Mesodermal cell (in vitro differentiated cells): ENCODE measurements at regions not wholly inside any gene's neighbourhood (a gene's known extent, or its start where the extent isn't known, plus 50 kb on each side); places are given as distances from the start of the nearest gene placed in this dataset.

ENCODE experiments used
- H3K27ac ChIP-seq: 2 replicates; pipeline ENCODE4 v1.7.0; 2013; ENCODE audit warnings: mild to moderate bottlenecking, low read depth, low read length, moderate library complexity; ENCODE audit not compliant: severe bottlenecking
- H3K36me3 ChIP-seq: 2 replicates; pipeline ENCODE4 v1.7.1; 2013; ENCODE audit warnings: mild to moderate bottlenecking, low read length, moderate library complexity; ENCODE audit not compliant: control insufficient read depth, insufficient read depth
- H3K4me1 ChIP-seq: one replicate; pipeline ENCODE4 v1.7.1; 2013; ENCODE audit warnings: mild to moderate bottlenecking, low read length; ENCODE audit not compliant: insufficient read depth, control insufficient read depth, poor library complexity, severe bottlenecking
- H3K4me3 ChIP-seq: 2 replicates; pipeline ENCODE4 v1.7.0; 2013; ENCODE audit warnings: low read length, control low read depth, mild to moderate bottlenecking; ENCODE audit not compliant: insufficient read depth, poor library complexity, severe bottlenecking; ENCODE audit errors: extremely low read depth
- H3K9me3 ChIP-seq: 2 replicates; pipeline ENCODE4 v1.7.1; 2013; ENCODE audit warnings: mild to moderate bottlenecking, low read length, moderate library complexity; ENCODE audit not compliant: control insufficient read depth
- WGBS, 2 experiments: methylation state at CpG; one replicate each; pipeline ENCODE4 v1.1.5; 2013; ENCODE audit warnings: missing lambda C conversion rate in 2 of 2; ENCODE audit not compliant: insufficient coverage in 2 of 2; 5-methylcytosine and 5-hydroxymethylcytosine counted together

GRCh38 chr18:40983835-40984234 lies 971.2 kb upstream of the PIK3C3 start:
- Histone ChIP-seq H3K4me1 (no peaks in the 10 kb centered on the region), H3K27ac (no peak overlapping the region), H3K36me3 (no peaks in the 10 kb centered on the region), H3K4me3 (no peak overlapping the region), H3K9me3 (no peaks in the 10 kb centered on the region)
- WGBS, 2 experiments = 80 to 100% methylated on average over 1 of the region's 1 CpG

- H3K27ac ChIP-seq = no peak overlapping the region
- H3K36me3 ChIP-seq = no peaks in the 10 kb centered on the region
- H3K4me1 ChIP-seq = no peaks in the 10 kb centered on the region
- H3K4me3 ChIP-seq = no peak overlapping the region
- H3K9me3 ChIP-seq = no peaks in the 10 kb centered on the region
- 33% methylated on average over 2 of the region's 2 CpGs; no CpG with 5 or more reads in 1 of the 2 experiments for WGBS, 2 experiments
These were observed 974.9 kb upstream of the PIK3C3 start for GRCh38 chr18:40980171-40980570.

DNA sequence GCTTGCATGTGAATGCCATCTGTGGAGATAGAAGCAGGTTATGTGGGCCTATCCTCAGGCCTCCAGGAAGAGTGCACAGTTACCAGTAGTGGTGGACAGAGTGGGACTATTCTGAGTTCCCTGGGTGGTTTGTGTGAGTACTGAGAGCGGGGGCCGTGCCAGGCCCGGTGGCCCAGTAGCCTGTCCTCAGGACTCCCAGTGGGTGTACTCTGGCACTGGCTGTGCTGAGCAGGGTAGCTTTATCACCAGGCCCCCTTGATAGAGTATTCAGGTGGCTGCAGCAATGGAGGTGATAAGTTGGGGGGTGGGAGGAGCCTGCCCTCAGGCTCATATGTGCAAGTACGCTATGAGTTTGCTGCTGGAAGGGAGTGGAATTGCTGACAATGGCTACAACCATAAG lies 979.0 kb upstream of the PIK3C3 start:
- Histone ChIP-seq H3K27ac (no peak overlapping the region), H3K9me3 (no peaks in the 10 kb centered on the region), H3K4me1 (no peaks in the 10 kb centered on the region), H3K4me3 (no peak overlapping the region), H3K36me3 (no peaks in the 10 kb centered on the region)
- WGBS, 2 experiments = 86 to 93% methylated on average over 4 of the region's 4 CpGs

- Histone ChIP-seq H3K4me3 (no peak overlapping the region), H3K9me3 (no peaks in the 10 kb centered on the region), H3K27ac (no peak overlapping the region), H3K36me3 (no peaks in the 10 kb centered on the region), H3K4me1 (no peaks in the 10 kb centered on the region)
These were observed 980.6 kb upstream of the PIK3C3 start for GRCh38 chr18:40974448-40974847.

DNA sequence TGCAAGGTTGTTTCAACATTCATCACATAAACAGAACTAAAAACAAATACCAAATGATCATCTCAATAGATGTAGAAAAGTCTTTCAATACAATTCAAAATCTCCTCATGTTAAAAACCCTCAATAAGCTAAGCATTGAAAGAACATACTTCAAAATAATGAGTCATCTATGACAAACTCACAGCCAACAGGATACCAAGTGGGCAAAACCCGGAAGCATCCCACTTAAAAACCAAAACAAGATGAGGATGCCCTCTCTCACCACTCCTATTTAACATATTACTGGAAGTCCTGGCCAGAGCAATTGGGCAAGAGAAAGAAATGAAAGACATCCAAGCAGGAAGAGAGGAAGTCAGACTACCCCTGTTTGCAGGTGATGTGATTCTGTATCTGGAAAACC lies 992.2 kb upstream of the PIK3C3 start:
- Histone ChIP-seq H3K27ac (no peak overlapping the region), H3K4me3 (no peak overlapping the region), H3K9me3 (no peaks in the 10 kb centered on the region), H3K36me3 (no peaks in the 10 kb centered on the region), H3K4me1 (no peaks in the 10 kb centered on the region)
- WGBS, 2 experiments = no CpG with 5 or more reads among the region's 1 CpG

GRCh38 chr18:40957533-40958070 lies 997.4 kb upstream of the PIK3C3 start:
- no peak overlapping the region for H3K4me3 ChIP-seq
- H3K27ac ChIP-seq = no peak overlapping the region
- H3K4me1 ChIP-seq = no peaks in the 10 kb centered on the region
- H3K36me3 ChIP-seq = no peaks in the 10 kb centered on the region
- H3K9me3 ChIP-seq = peaks cover 7% of the 10 kb centered on the region
- no CpG with 5 or more reads among the region's 2 CpGs for WGBS, 2 experiments

DNA sequence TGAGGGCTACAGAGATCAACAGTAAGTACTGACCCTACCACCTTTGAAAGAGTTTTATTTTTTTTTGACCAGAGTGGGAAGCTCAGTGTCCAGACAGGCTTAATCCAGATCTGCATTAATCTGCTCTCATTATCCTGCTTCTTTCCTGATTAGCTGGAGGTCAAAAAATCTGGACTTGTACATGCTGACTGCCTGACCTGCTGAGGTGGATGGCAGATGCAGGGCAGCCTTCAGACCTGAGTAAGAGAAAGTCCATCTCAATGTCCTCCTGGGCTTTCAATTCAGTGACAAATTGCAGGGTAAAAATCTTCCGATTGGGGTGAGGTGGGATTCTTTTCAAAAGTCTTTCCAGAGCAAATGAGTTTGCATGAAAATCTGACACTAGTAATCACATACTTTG lies 998.8 kb upstream of the PIK3C3 start:
- H3K36me3 ChIP-seq = no peaks in the 10 kb centered on the region
- H3K4me3 ChIP-seq = no peak overlapping the region
- H3K9me3 ChIP-seq = peaks cover 7% of the 10 kb centered on the region
- no peak overlapping the region for H3K27ac ChIP-seq
- WGBS, 2 experiments = 80% methylated on average over 1 of the region's 1 CpG; no CpG with 5 or more reads in 1 of the 2 experiments
- H3K4me1 ChIP-seq = no peaks in the 10 kb centered on the region

- Histone ChIP-seq H3K9me3 (peaks cover 7% of the 10 kb centered on the region), H3K4me1 (no peaks in the 10 kb centered on the region), H3K4me3 (no peak overlapping the region), H3K36me3 (no peaks in the 10 kb centered on the region), H3K27ac (no peak overlapping the region)
- no CpG with 5 or more reads among the region's 2 CpGs for WGBS, 2 experiments
These were observed 999.7 kb upstream of the PIK3C3 start for GRCh38 chr18:40955351-40955750.

DNA sequence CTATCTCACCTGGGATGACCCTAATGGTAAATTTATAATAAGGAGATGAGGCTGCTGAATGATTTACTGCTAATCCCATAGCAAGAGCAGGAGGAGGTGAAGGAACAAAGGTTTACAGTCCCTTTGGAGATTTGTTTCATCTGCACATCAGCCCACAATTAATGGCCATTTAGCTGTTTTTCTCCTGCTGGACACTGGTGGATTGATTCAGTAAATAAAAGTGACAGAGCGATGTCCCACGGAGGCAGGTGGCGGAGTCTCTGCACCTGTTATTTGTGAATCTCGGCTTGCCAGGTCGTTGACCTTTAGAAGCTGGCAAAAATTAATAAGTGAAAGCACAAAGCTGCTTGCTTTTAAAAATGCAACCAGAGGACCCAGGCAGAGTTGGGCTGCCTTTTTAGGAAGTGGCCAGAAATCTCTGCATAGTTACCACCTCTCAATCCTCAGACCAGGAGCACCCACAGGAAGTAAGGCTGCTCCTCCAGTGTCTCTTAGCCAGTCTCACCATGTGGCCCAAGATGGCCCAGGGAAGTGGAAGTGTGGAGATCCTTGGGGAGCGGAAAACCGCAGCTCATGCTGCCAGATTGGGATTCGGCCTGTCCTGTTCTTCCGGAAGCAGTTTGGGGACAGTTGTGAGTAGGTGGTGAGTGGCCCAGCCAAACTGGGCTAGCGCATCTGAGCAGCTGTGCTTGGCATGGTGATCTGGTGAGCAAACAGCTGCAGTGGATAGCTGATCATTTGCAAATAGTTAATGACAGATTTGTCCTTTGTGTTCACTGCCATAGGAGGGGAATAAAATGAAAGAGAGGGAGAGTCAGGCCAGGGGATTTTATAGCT lies 1005.7 kb upstream of the PIK3C3 start:
- H3K4me1 ChIP-seq = no peaks in the 10 kb centered on the region
- H3K9me3 ChIP-seq = peaks cover 7% of the 10 kb centered on the region
- H3K36me3 ChIP-seq = no peaks in the 10 kb centered on the region
- WGBS, 2 experiments = 89 to 93% methylated on average over 9 to 10 of the region's 10 CpGs
- no peak overlapping the region for H3K4me3 ChIP-seq
- no peak overlapping the region for H3K27ac ChIP-seq

GRCh38 chr18:40944576-40944975 lies 1010.5 kb upstream of the PIK3C3 start:
- H3K4me1 ChIP-seq = no peaks in the 10 kb centered on the region
- 69 to 85% methylated on average over 1 of the region's 2 CpGs for WGBS, 2 experiments

More at GRCh38 chr18:40944576-40944975, 1010.5 kb upstream of the PIK3C3 start:
- Histone ChIP-seq H3K36me3 (no peaks in the 10 kb centered on the region), H3K4me3 (no peak overlapping the region), H3K27ac (no peak overlapping the region), H3K9me3 (no peaks in the 10 kb centered on the region)
